Activated CD4-positive, alpha-beta T cell treated with anti-CD3 and anti-CD28 coated beads for 36 hours (primary cell): ENCODE measurements at regions not wholly inside any gene's neighbourhood (a gene's known extent, or its start where the extent isn't known, plus 50 kb on each side); places are given as distances from the start of the nearest gene placed in this dataset.

ENCODE experiments used
- ATAC-seq: fragments of 200-7000 bp; cut with Tn5 transposase; one replicate; pipeline ENCODE4 v1.10.0; 2021; ENCODE audit warnings: mild to moderate bottlenecking, moderate library complexity
- CTCF ChIA-PET: fragments of 350-600 bp; sonication (Branson Sonifier 250); formaldehyde crosslinking; loops from one replicate; lab custom pipeline; 2021; ENCODE audit warnings: antibody characterized with exemption; lab: Charles Lee
- POLR2A ChIA-PET: fragments of 350-600 bp; sonication (Branson Sonifier 250); formaldehyde crosslinking; loops from one replicate; lab custom pipeline; 2021; ENCODE audit warnings: antibody characterized with exemption, inconsistent platforms; lab: Charles Lee
- DNase-seq: peaks from one replicate; pipeline ENCODE4 v3.0.0-alpha.2; 2020
- H3K27ac Mint-ChIP-seq: one replicate; pipeline ENCODE4 v1.8.0; 2021; ENCODE audit warnings: mixed read lengths
- H3K27me3 Mint-ChIP-seq: one replicate; pipeline ENCODE4 v1.8.0; 2021; ENCODE audit warnings: mixed read lengths
- H3K36me3 Mint-ChIP-seq: one replicate; pipeline ENCODE4 v1.8.0; 2021; ENCODE audit warnings: low read depth, mixed read lengths
- H3K4me1 Mint-ChIP-seq: one replicate; pipeline ENCODE4 v1.8.0; 2021; ENCODE audit warnings: mixed read lengths
- H3K4me3 Mint-ChIP-seq: one replicate; pipeline ENCODE4 v1.8.0; 2021; ENCODE audit warnings: mild to moderate bottlenecking, moderate library complexity, mixed read lengths
- H3K9me3 Mint-ChIP-seq: one replicate; pipeline ENCODE4 v1.8.0; 2021; ENCODE audit warnings: low read depth, mixed read lengths
- intact Hi-C, 2 experiments: fragments of 100-400 bp; cut with DNase I in 1 of 2; cut with micrococcal nuclease in 1 of 2; formaldehyde crosslinking; loops; one replicate each; pipeline versions ENCODE4 v1.14.2 to v1.15.1; 2022 to 2024; cut with DNase I, micrococcal nuclease

DNA sequence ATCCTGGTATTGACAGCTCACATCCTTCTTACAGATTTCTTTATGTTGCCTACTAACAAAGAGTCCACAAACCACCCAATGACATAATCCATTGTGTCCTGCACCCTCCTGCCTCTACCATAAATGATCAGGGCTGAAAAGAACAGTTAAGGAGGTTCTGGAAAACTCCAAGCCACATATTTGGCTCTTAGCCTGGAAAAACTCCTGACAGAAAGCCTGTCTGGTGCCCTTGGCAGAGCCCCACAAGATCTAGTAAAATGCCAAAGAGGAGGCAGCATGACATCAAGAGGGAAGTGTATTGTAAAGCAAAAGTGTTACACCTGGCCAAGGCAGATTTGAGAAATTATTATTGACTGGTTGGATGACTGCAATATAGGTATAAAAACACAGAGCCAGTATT is 126.4 kb upstream of the VGLL2 start:
- H3K27me3 Mint-ChIP-seq = no peaks in the 10 kb centered on the region
- ATAC-seq (no peak), DNase-seq (no peak)
- no peak overlapping the region for H3K4me3 Mint-ChIP-seq
- H3K4me1 Mint-ChIP-seq = no peaks in the 10 kb centered on the region
- intact Hi-C loops = no loop called here
- no peaks in the 10 kb centered on the region for H3K9me3 Mint-ChIP-seq
- POLR2A ChIA-PET = no interaction called here
- no peaks in the 10 kb centered on the region for H3K36me3 Mint-ChIP-seq
- no peak overlapping the region for H3K27ac Mint-ChIP-seq
- CTCF ChIA-PET = no interaction called here

DNA sequence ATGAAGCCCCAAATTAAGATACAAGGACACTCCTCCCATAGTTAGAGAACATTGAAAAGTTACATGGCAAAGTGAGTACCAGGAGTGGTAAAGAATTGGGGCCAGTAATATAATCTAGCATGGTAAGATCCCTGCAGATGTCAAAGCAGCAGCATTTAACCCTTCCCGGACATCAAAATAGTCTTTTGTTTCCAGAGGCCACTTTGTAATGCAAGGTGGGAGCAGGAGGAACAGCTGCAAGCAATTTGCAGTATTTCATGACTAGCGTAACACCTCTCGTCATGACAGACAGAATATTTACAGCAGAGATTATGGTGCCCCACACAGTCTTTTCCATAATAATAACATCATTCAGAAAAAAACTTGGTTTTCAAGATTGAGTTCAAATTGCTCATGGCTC is 123.2 kb upstream of the VGLL2 start:
- H3K4me1 Mint-ChIP-seq = no peaks in the 10 kb centered on the region
- no peaks in the 10 kb centered on the region for H3K36me3 Mint-ChIP-seq
- peaks cover 7% of the 10 kb centered on the region for H3K9me3 Mint-ChIP-seq
- ATAC-seq = no peak
- no peak overlapping the region for H3K4me3 Mint-ChIP-seq
- CTCF ChIA-PET = no interaction called here
- POLR2A ChIA-PET = no interaction called here
- no peak for DNase-seq
- intact Hi-C loops = no loop called here
- H3K27me3 Mint-ChIP-seq = no peaks in the 10 kb centered on the region
- no peak overlapping the region for H3K27ac Mint-ChIP-seq

DNA sequence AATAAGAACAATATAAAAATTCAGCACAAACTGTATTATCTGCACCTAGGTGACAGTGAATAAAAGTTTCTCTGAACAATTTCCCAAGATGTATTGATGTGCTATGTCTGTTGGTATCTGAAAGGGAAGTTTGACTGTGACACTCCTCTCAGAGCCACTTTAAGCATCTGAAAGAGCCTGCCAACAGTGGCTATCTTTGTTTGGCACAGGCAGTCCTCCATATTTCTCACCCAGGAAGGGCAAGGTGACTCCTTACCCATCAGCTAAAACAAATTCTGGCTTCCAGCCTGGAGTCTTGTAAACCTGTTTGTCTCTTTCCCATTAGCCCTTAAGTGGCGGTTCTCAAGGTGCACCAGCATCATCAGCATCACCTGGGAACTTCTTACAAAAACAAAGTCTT is 122.4 kb upstream of the VGLL2 start:
- no peak overlapping the region for H3K27ac Mint-ChIP-seq
- ChIA-PET POLR2A (no interaction called here), CTCF (no interaction called here)
- no peaks in the 10 kb centered on the region for H3K4me1 Mint-ChIP-seq
- H3K4me3 Mint-ChIP-seq = no peak overlapping the region
- peaks cover 7% of the 10 kb centered on the region for H3K9me3 Mint-ChIP-seq
- intact Hi-C loops = no loop called here
- H3K27me3 Mint-ChIP-seq = no peaks in the 10 kb centered on the region
- H3K36me3 Mint-ChIP-seq = no peaks in the 10 kb centered on the region
- DNase-seq (no peak), ATAC-seq (no peak)

DNA sequence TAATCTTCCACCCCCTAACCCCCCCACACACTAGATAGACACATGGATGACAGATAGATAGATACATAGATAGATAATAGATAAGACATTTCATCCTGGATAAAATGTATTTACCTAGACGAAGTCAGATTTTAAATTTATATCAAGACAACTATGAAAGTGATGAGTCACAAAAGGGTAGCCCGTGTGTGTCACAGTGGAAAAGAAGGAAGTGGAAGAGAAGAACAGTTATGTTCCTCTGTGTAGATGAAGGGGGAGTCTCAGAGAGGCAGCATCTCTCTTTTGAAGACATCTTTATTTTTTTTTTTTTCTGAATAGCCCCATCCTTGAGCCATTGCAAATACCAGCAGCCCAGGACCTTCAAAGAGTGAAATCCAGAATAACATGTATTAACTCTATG is 121.7 kb upstream of the VGLL2 start:
- peaks cover 7% of the 10 kb centered on the region for H3K9me3 Mint-ChIP-seq
- ATAC-seq = no peak
- no peaks in the 10 kb centered on the region for H3K36me3 Mint-ChIP-seq
- DNase-seq = no peak
- no peak overlapping the region for H3K27ac Mint-ChIP-seq
- H3K27me3 Mint-ChIP-seq = no peaks in the 10 kb centered on the region
- POLR2A ChIA-PET = no interaction called here
- intact Hi-C loops = no loop called here
- H3K4me3 Mint-ChIP-seq = no peak overlapping the region
- no peaks in the 10 kb centered on the region for H3K4me1 Mint-ChIP-seq
- CTCF ChIA-PET = no interaction called here

DNA sequence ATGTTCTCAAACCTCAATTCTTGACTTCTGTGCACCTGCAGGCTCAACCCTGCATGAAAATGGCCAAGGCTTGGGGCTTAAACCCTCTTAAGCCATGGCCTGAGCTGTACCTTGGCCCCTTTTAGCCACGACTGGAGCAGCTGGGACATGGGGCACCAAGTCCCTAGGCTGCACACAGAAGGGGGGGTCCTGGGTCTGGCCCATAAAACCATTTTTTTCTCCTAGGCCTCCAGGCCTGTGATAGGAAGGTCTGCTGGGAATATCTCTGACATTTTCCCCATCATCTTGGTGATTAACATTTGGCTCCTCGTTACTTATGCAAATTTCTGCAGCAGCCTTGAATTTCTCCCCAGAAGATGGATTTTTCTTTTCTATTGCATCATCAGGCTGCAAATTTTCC is 119.4 kb upstream of the VGLL2 start:
- H3K4me1 Mint-ChIP-seq = no peaks in the 10 kb centered on the region
- H3K27ac Mint-ChIP-seq = no peak overlapping the region
- H3K27me3 Mint-ChIP-seq = no peaks in the 10 kb centered on the region
- H3K9me3 Mint-ChIP-seq = peaks cover 9% of the 10 kb centered on the region
- CTCF ChIA-PET = no interaction called here
- DNase-seq = no peak
- intact Hi-C loops = no loop called here
- ATAC-seq = no peak
- H3K36me3 Mint-ChIP-seq = no peaks in the 10 kb centered on the region
- no peak overlapping the region for H3K4me3 Mint-ChIP-seq
- POLR2A ChIA-PET = no interaction called here

DNA sequence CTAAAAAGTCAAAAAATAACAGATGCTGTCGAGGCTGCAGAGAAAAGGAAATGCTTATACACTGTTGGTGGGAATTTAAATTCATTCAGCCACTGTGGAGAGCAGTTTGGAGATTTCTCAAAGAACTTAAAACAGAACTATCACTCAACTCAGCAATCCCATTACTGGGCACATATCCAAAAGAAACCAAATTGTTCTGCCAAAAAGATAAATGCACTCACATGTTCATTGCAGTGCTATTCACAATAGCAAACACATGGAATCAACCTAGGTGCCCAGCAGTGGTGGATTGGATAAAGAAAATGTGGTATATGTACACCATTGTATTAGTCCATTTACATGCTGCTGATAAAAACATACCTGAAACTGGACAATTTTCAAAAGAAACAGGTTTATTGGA is 116.0 kb upstream of the VGLL2 start:
- DNase-seq (no peak), ATAC-seq (no peak)
- Mint-ChIP-seq H3K4me1 (no peaks in the 10 kb centered on the region), H3K9me3 (peaks cover 12% of the 10 kb centered on the region), H3K36me3 (no peaks in the 10 kb centered on the region), H3K4me3 (no peak overlapping the region), H3K27me3 (no peaks in the 10 kb centered on the region), H3K27ac (no peak overlapping the region)
- POLR2A ChIA-PET = no interaction called here
- CTCF ChIA-PET = no interaction called here
- intact Hi-C loops = no loop called here

DNA sequence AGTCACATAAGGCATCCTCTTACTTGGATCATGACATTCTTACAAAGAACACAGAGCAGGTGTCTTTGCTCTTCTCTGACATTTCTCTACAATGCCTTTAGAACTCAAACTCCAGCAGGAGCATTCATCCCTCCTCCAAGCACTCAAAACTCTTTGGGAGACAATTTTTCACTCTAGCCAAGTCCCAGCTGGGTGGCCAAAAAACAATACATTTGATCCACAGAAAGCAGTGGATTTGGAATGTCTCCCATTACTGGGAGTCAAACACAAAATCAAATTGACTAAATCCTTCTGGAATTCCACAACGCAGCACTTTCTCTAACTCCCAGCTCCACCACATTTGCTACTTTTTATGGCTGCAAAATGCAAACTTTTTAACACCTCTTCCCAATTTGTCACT is 108.6 kb upstream of the VGLL2 start:
- Mint-ChIP-seq H3K27me3 (no peaks in the 10 kb centered on the region), H3K9me3 (no peaks in the 10 kb centered on the region), H3K27ac (no peak overlapping the region), H3K4me1 (no peaks in the 10 kb centered on the region), H3K36me3 (no peaks in the 10 kb centered on the region), H3K4me3 (no peak overlapping the region)
- ATAC-seq (no peak), DNase-seq (no peak)
- ChIA-PET CTCF (no interaction called here), POLR2A (no interaction called here)
- intact Hi-C loops = no loop called here

DNA sequence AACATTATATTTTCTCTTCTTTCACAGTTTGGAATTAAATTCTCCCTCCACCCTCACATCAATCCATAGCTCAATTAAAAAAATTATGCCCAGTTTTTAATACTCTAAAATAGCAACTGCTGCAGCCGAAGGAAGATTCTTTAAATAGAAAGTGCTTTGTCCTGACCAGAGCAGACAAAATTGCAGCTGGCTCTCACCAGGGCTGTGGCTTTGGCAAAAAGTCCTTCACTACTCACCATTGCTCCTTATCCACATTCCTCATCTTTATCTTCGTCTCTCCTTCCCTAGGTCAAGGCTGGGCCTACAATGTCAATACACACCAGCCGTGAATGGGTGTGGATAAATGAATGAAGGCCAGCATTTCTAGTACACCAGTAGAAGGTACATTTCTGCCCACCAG is 107.9 kb upstream of the VGLL2 start:
- CTCF ChIA-PET = no interaction called here
- DNase-seq = no peak
- POLR2A ChIA-PET = no interaction called here
- H3K27ac Mint-ChIP-seq = no peak overlapping the region
- no peaks in the 10 kb centered on the region for H3K27me3 Mint-ChIP-seq
- ATAC-seq = no peak
- no peaks in the 10 kb centered on the region for H3K4me1 Mint-ChIP-seq
- no peak overlapping the region for H3K4me3 Mint-ChIP-seq
- intact Hi-C loops = no loop called here
- no peaks in the 10 kb centered on the region for H3K36me3 Mint-ChIP-seq
- no peaks in the 10 kb centered on the region for H3K9me3 Mint-ChIP-seq

DNA sequence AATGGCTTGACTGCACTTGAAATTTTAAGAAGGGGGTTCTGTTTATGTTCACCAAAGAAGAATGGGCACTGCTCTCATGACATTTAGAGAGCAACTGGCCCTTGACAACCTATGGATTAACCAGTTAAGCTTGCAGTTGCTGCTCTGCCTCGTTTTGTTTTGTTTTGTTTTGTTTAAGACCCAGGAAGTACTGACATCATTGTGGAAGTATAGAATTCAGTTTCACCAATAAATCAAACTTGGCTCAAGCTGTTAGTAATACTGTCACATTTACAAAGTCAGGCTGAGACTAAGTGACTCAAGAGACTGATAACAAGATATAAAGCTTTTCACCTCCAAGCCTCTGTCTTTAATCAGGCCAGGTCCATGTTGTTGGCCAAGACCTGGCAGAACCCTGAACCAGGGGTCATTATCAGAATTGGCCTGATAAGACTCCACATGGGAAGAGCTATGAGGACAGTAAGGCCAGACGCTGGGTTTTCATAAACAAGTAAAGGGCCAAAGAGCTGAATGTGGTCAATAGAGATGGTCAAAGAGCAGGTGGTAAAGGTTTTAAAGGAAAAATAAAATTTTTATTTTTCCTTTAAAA is 99.4 kb upstream of the VGLL2 start:
- Mint-ChIP-seq H3K4me1 (no peaks in the 10 kb centered on the region), H3K4me3 (no peak overlapping the region), H3K36me3 (no peaks in the 10 kb centered on the region), H3K9me3 (no peaks in the 10 kb centered on the region), H3K27me3 (no peaks in the 10 kb centered on the region), H3K27ac (no peak overlapping the region)
- CTCF ChIA-PET = no interaction called here
- intact Hi-C loops = no loop called here
- DNase-seq = no peak
- POLR2A ChIA-PET = no interaction called here
- ATAC-seq = no peak

DNA sequence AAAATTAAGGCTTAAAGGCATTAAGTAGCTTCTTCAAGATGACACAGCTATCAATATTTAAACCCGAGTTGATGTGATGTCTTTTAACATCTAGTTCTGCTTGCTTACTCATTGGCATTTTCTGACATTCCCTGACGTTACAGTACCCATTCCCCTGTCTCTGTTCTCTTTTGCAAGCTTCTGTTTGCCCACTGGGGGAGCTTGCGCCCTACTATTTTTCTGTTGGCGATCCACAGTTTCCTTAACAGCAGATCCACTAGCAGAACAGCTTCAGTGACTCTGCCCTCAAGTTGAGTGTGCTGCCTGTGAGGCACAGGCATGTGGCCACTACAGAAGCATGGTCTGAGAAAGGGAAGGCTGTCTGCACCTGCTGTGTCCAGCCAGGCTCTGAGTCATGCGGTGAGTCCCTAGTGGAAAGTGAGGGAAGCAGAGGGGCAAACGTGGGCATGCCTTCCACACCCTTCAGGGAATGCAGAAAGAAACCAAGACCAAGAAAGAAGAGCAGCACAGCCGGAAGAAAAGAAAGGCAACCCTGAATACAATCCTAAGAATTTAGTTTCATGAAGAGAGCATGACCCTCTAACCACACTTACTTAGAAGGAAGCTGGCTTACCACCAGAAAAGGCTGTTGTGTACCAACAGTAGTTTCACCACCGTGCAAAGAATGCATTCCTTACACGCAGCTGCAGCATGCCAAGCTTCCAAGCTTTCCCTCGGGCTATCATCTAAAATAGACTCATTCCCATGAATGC is 97.7 kb upstream of the VGLL2 start:
- no peak for DNase-seq
- POLR2A ChIA-PET = no interaction called here
- H3K4me1 Mint-ChIP-seq = no peaks in the 10 kb centered on the region
- H3K9me3 Mint-ChIP-seq = no peaks in the 10 kb centered on the region
- H3K27me3 Mint-ChIP-seq = no peaks in the 10 kb centered on the region
- H3K4me3 Mint-ChIP-seq = no peak overlapping the region
- CTCF ChIA-PET = interaction anchor here (0.7 kb wide), 1 partner anchor 51 kb away, joined by 3 read pairs; no protein-coding TSS in a partner anchor
- intact Hi-C loops = no loop called here
- no peaks in the 10 kb centered on the region for H3K36me3 Mint-ChIP-seq
- no peak for ATAC-seq
- H3K27ac Mint-ChIP-seq = no peak overlapping the region

DNA sequence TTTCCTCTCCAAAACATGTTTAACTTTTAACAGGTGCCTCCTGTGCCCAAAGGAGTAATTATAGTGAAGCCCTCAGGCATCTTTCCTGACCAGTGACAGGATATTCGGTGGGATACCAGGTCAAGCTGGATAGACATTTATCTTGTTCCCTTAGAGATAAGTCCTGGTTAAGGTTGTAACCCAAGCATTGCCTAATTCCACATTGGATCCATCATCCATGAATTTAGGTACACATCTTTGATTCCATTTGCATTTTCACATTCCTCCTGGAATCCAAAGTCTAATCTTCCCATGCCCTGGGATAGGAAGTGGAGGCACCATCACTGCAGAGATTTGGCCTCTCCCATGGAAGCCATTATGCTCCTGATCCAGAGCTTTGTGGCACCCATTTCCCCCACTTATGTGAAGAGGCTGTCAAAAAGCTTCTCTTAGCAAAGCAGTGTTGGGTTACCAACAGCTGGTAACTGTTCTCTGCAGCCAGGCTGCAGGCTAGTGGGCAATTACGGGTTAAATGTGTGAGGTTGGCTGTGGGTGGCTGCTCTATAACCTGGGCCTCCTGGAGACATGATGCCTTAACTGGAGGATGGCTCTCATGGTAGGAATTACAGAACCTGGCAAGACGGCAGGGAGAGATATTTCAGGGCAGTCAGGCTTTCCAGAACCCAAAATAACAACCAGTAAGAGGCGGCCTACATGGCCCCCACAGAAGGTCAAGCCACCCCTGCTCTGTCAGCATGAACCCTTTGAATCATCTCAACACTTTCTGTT is 96.9 kb upstream of the VGLL2 start:
- Mint-ChIP-seq H3K4me1 (no peaks in the 10 kb centered on the region), H3K27me3 (no peaks in the 10 kb centered on the region), H3K27ac (no peak overlapping the region), H3K36me3 (no peaks in the 10 kb centered on the region), H3K9me3 (no peaks in the 10 kb centered on the region), H3K4me3 (no peak overlapping the region)
- no peak for DNase-seq
- CTCF ChIA-PET = interaction anchor here (0.7 kb wide), 1 partner anchor 50 kb away, joined by 3 read pairs; no protein-coding TSS in a partner anchor
- POLR2A ChIA-PET = interaction anchor here (0.7 kb wide), 1 partner anchor 467 kb away, joined by 3 read pairs; no protein-coding TSS in a partner anchor
- no peak for ATAC-seq
- intact Hi-C loops = no loop called here
